Osteocyte (in vitro differentiated cells): ENCODE measurements at regions not wholly inside any gene's neighbourhood (a gene's known extent, or its start where the extent isn't known, plus 50 kb on each side); places are given as distances from the start of the nearest gene placed in this dataset.
"Not testable (repeated sequence)": the region's sequence is repeated elsewhere in the genome, so short reads cannot be mapped to it uniquely, and the experiment has no call there.

ENCODE experiments used
- DNase-seq: peaks from one replicate; pipeline ENCODE4 v3.0.0; 2021; ENCODE audit warnings: mixed read lengths; ENCODE audit not compliant: unreplicated experiment; ENCODE audit errors: extremely low spot score
- H3K27ac Mint-ChIP-seq: one replicate; pipeline ENCODE4 v1.8.0; 2021; ENCODE audit warnings: mild to moderate bottlenecking, mixed read lengths; ENCODE audit not compliant: unreplicated experiment
- H3K27me3 Mint-ChIP-seq: one replicate; pipeline ENCODE4 v1.8.0; 2021; ENCODE audit warnings: mixed read lengths; ENCODE audit not compliant: unreplicated experiment
- H3K36me3 Mint-ChIP-seq: one replicate; pipeline ENCODE4 v1.8.0; 2021; ENCODE audit warnings: mixed read lengths; ENCODE audit not compliant: unreplicated experiment
- H3K4me1 Mint-ChIP-seq: one replicate; pipeline ENCODE4 v1.8.0; 2021; ENCODE audit warnings: mixed read lengths; ENCODE audit not compliant: unreplicated experiment
- H3K4me3 Mint-ChIP-seq: one replicate; pipeline ENCODE4 v1.8.0; 2021; ENCODE audit warnings: mild to moderate bottlenecking, moderate library complexity, mixed read lengths; ENCODE audit not compliant: unreplicated experiment
- H3K9me3 Mint-ChIP-seq: one replicate; pipeline ENCODE4 v1.8.0; 2021; ENCODE audit warnings: mixed read lengths; ENCODE audit not compliant: unreplicated experiment
- TF ChIP-seq, protein P1 (sequence below): fragments of 200-600 bp; sonication (generic); IDR thresholded peaks from 2 replicates; pipeline ENCODE4 v1.5.0; 2021; ENCODE audit warnings: antibody characterized with exemption, mild to moderate bottlenecking, moderate library complexity

- H3K36me3 Mint-ChIP-seq: no peaks in the 10 kb centered on the region
- no peak for DNase-seq
- H3K4me1 Mint-ChIP-seq: no peaks in the 10 kb centered on the region
- H3K4me3 Mint-ChIP-seq: no peak overlapping the region
- H3K27ac Mint-ChIP-seq: no peak overlapping the region
- TF ChIP-seq, protein P1, sequence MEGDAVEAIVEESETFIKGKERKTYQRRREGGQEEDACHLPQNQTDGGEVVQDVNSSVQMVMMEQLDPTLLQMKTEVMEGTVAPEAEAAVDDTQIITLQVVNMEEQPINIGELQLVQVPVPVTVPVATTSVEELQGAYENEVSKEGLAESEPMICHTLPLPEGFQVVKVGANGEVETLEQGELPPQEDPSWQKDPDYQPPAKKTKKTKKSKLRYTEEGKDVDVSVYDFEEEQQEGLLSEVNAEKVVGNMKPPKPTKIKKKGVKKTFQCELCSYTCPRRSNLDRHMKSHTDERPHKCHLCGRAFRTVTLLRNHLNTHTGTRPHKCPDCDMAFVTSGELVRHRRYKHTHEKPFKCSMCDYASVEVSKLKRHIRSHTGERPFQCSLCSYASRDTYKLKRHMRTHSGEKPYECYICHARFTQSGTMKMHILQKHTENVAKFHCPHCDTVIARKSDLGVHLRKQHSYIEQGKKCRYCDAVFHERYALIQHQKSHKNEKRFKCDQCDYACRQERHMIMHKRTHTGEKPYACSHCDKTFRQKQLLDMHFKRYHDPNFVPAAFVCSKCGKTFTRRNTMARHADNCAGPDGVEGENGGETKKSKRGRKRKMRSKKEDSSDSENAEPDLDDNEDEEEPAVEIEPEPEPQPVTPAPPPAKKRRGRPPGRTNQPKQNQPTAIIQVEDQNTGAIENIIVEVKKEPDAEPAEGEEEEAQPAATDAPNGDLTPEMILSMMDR: no peak
- H3K27me3 Mint-ChIP-seq: no peaks in the 10 kb centered on the region
- no peaks in the 10 kb centered on the region for H3K9me3 Mint-ChIP-seq
These were observed 63.0 kb downstream of the HLX start for GRCh38 chr1:220942278-220942677.

DNA sequence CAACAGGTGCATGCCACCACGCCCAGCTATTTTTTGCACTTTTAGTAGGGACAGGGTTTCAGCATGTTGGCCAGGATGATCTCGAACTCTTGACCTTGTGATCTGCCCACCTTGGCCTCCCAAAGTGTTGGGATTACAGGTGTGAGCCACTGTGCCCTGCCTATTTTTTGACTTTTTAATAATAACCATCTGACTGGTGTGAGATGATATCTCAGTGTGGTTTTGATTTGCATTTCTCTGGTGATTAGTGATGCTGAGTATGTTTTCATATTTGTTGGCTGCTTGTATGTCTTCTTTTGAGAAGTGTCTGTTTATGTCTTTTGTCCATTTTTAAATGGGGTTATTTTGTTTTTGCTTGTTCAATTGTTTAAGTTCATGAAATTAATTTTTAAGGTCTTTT lies 63.7 kb downstream of the HLX start:
- not testable (repeated sequence) for H3K36me3 Mint-ChIP-seq, DNase-seq, H3K27ac Mint-ChIP-seq, H3K9me3 Mint-ChIP-seq, H3K4me3 Mint-ChIP-seq, H3K4me1 Mint-ChIP-seq, H3K27me3 Mint-ChIP-seq

- H3K27me3 Mint-ChIP-seq: no peaks in the 10 kb centered on the region
- no peak for DNase-seq
- peaks cover 6% of the 10 kb centered on the region for H3K9me3 Mint-ChIP-seq
- H3K4me3 Mint-ChIP-seq: no peak overlapping the region
- no peaks in the 10 kb centered on the region for H3K4me1 Mint-ChIP-seq
- TF ChIP-seq, protein P1: no peak
- no peak overlapping the region for H3K27ac Mint-ChIP-seq
- H3K36me3 Mint-ChIP-seq: no peaks in the 10 kb centered on the region
These were observed 64.2 kb downstream of the HLX start for GRCh38 chr1:220943319-220943996.

GRCh38 chr1:220950576-220950975 lies 71.3 kb downstream of the HLX start:
- Mint-ChIP-seq H3K4me3 (no peak overlapping the region), H3K36me3 (no peaks in the 10 kb centered on the region), H3K4me1 (no peaks in the 10 kb centered on the region), H3K9me3 (peaks cover 15% of the 10 kb centered on the region), H3K27ac (no peak overlapping the region), H3K27me3 (no peaks in the 10 kb centered on the region)
- TF ChIP-seq, protein P1: no peak
- no peak for DNase-seq

GRCh38 chr1:220952961-220953643 lies 73.9 kb downstream of the HLX start:
- Mint-ChIP-seq H3K9me3 (peaks cover 12% of the 10 kb centered on the region), H3K27ac (no peak overlapping the region), H3K4me3 (no peak overlapping the region), H3K27me3 (no peaks in the 10 kb centered on the region), H3K36me3 (no peaks in the 10 kb centered on the region), H3K4me1 (no peaks in the 10 kb centered on the region)
- TF ChIP-seq, protein P1: no peak
- no peak for DNase-seq
